HG03060 (cell line): ENCODE measurements at regions not wholly inside any gene's neighbourhood (a gene's known extent, or its start where the extent isn't known, plus 50 kb on each side); places are given as distances from the start of the nearest gene placed in this dataset.
"Not testable (repeated sequence)": the region's sequence is repeated elsewhere in the genome, so short reads cannot be mapped to it uniquely, and the experiment has no call there.

Experiments
- ATAC-seq: cut with Tn5 transposase; IDR thresholded peaks from one replicate; pipeline ENCODE4 v1.9.1; 2021; ENCODE audit warnings: low read depth, moderate number of reproducible peaks; ENCODE audit not compliant: unreplicated experiment

GRCh38 chr11:26839911-26840698 is 118.2 kb upstream of the SLC5A12 start:
- no peak for ATAC-seq

- ATAC-seq: no peak
Measured at GRCh38 chr11:26841818-26842473, 120.1 kb upstream of the SLC5A12 start.

- ATAC-seq: no peak
Measured at GRCh38 chr11:26842478-26843282, 120.8 kb upstream of the SLC5A12 start.

- no peak for ATAC-seq
Measured at GRCh38 chr11:26843539-26843938, 121.7 kb upstream of the SLC5A12 start.

- no peak for ATAC-seq
Measured at GRCh38 chr11:26844963-26845362, 123.1 kb upstream of the SLC5A12 start.

GRCh38 chr11:26846227-26846626 is 124.4 kb upstream of the SLC5A12 start:
- no peak for ATAC-seq

- ATAC-seq: no peak
Measured at GRCh38 chr11:26847459-26847858, 125.6 kb upstream of the SLC5A12 start.

GRCh38 chr11:26847977-26848376 is 126.1 kb upstream of the SLC5A12 start:
- no peak for ATAC-seq

GRCh38 chr11:26849036-26849435 is 127.2 kb upstream of the SLC5A12 start:
- no peak for ATAC-seq

- no peak for ATAC-seq
Measured at GRCh38 chr11:26851291-26851690, 129.4 kb upstream of the SLC5A12 start.

- no peak for ATAC-seq
Measured at GRCh38 chr11:26851696-26852095, 129.8 kb upstream of the SLC5A12 start.

- no peak for ATAC-seq
Measured at GRCh38 chr11:26858098-26858497, 135.8 kb upstream of the FIBIN start.

- no peak for ATAC-seq
Measured at GRCh38 chr11:26859416-26859815, 134.5 kb upstream of the FIBIN start.

GRCh38 chr11:26860091-26860780 is 133.7 kb upstream of the FIBIN start:
- ATAC-seq: no peak

GRCh38 chr11:26860895-26861294 is 133.0 kb upstream of the FIBIN start:
- no peak for ATAC-seq

- ATAC-seq: no peak
Measured at GRCh38 chr11:26862801-26863200, 131.1 kb upstream of the FIBIN start.

- ATAC-seq: no peak
Measured at GRCh38 chr11:26865703-26866102, 128.2 kb upstream of the FIBIN start.

- no peak for ATAC-seq
Measured at GRCh38 chr11:26867286-26867685, 126.6 kb upstream of the FIBIN start.

GRCh38 chr11:26878959-26879581 is 114.8 kb upstream of the FIBIN start:
- ATAC-seq: no peak

- ATAC-seq: not testable (repeated sequence)
Measured at GRCh38 chr11:26882363-26882880, 111.5 kb upstream of the FIBIN start.
